ENCODE measurements at regions not wholly inside any gene's neighbourhood (a gene's known extent, or its start where the extent isn't known, plus 50 kb on each side); places are given as distances from the start of the nearest gene placed in this dataset.

GRCh38 chr4:15144249-15144966, 142.1 kb downstream of the CPEB2 start:
- TF ChIP-seq, protein P1, sequence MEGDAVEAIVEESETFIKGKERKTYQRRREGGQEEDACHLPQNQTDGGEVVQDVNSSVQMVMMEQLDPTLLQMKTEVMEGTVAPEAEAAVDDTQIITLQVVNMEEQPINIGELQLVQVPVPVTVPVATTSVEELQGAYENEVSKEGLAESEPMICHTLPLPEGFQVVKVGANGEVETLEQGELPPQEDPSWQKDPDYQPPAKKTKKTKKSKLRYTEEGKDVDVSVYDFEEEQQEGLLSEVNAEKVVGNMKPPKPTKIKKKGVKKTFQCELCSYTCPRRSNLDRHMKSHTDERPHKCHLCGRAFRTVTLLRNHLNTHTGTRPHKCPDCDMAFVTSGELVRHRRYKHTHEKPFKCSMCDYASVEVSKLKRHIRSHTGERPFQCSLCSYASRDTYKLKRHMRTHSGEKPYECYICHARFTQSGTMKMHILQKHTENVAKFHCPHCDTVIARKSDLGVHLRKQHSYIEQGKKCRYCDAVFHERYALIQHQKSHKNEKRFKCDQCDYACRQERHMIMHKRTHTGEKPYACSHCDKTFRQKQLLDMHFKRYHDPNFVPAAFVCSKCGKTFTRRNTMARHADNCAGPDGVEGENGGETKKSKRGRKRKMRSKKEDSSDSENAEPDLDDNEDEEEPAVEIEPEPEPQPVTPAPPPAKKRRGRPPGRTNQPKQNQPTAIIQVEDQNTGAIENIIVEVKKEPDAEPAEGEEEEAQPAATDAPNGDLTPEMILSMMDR (IDR thresholded peaks at IDR 0.05 in 4 of 5, conservative IDR thresholded peaks at IDR 0.05 in 1 of 5) = no peak
- no peak for TF ChIP-seq POLR2A (IDR thresholded peaks at IDR 0.05)

Measured in gastrocnemius medialis (tissue), 4 donors.